Nucleus accumbens (tissue), 56 donors: ENCODE measurements at regions not wholly inside any gene's neighbourhood (a gene's known extent, or its start where the extent isn't known, plus 50 kb on each side); places are given as distances from the start of the nearest gene placed in this dataset.

ENCODE experiments used
- DNase-seq, 56 donors: peaks; one replicate each; lab custom pipeline; 2025; lab: John Stamatoyannopoulos, UW

GRCh38 chr5:96250782-96251181 lies 182.3 kb downstream of the PCSK1 start:
- DNase-seq, result no peak

- DNase-seq, result no peak
These were observed 184.9 kb downstream of the PCSK1 start for GRCh38 chr5:96248131-96248530.

- DNase-seq, result peak in 1 of 56 donors; percentile 1
These were observed 185.3 kb downstream of the PCSK1 start for GRCh38 chr5:96247708-96248107.

GRCh38 chr5:96247097-96247701 lies 185.8 kb downstream of the PCSK1 start:
- peak in 6 of 56 donors; percentile 4 to 15 (median 13) for DNase-seq

GRCh38 chr5:96245140-96246091 lies 187.6 kb downstream of the PCSK1 start:
- no peak for DNase-seq

- DNase-seq, result no peak
These were observed 188.4 kb downstream of the PCSK1 start for GRCh38 chr5:96244696-96245095.

- DNase-seq, result no peak
These were observed 189.2 kb downstream of the PCSK1 start for GRCh38 chr5:96243862-96244261.

- DNase-seq, result no peak
These were observed 189.8 kb downstream of the PCSK1 start for GRCh38 chr5:96243203-96243602.

GRCh38 chr5:96242571-96242970 lies 190.5 kb downstream of the PCSK1 start:
- DNase-seq, result no peak

GRCh38 chr5:96236831-96237230 lies 196.2 kb downstream of the PCSK1 start:
- DNase-seq, result no peak

- no peak for DNase-seq
These were observed 197.0 kb downstream of the PCSK1 start for GRCh38 chr5:96236051-96236450.

GRCh38 chr5:96235008-96235910 lies 197.8 kb downstream of the PCSK1 start:
- no peak for DNase-seq

GRCh38 chr5:96232602-96233001 lies 200.4 kb downstream of the PCSK1 start:
- no peak for DNase-seq

- DNase-seq, result no peak
These were observed 203.9 kb downstream of the PCSK1 start for GRCh38 chr5:96229188-96229587.

GRCh38 chr5:96228408-96228807 lies 204.6 kb downstream of the PCSK1 start:
- no peak for DNase-seq

GRCh38 chr5:96227957-96228356 lies 205.1 kb downstream of the PCSK1 start:
- no peak for DNase-seq

GRCh38 chr5:96226941-96227552 lies 206.0 kb downstream of the PCSK1 start:
- DNase-seq, result peak in 26 of 56 donors; percentile 1 to 47 (median 15)

- no peak for DNase-seq
These were observed 210.9 kb downstream of the PCSK1 start for GRCh38 chr5:96222129-96222528.

GRCh38 chr5:96220610-96221390 lies 212.2 kb downstream of the PCSK1 start:
- no peak for DNase-seq
